Lower lobe of right lung (tissue), 2 donors: ENCODE measurements at regions not wholly inside any gene's neighbourhood (a gene's known extent, or its start where the extent isn't known, plus 50 kb on each side); places are given as distances from the start of the nearest gene placed in this dataset.

ENCODE experiments used
- ATAC-seq, 2 donors: fragments of 200-7000 bp; cut with Tn5 transposase; one replicate each; pipeline ENCODE4 v1.9.1; 2020 to 2022; ENCODE audit warnings: mild to moderate bottlenecking in 2 of 2, moderate library complexity in 2 of 2
- DNase-seq: peaks from one replicate; pipeline ENCODE4 v3.0.0-alpha.2; 2020
- H3K27ac ChIP-seq: fragments of 200-600 bp; one replicate; pipeline ENCODE4 v1.8.0; 2022
- H3K27me3 ChIP-seq: fragments of 200-600 bp; one replicate; pipeline ENCODE4 v1.8.0; 2022; ENCODE audit warnings: low read depth
- H3K36me3 ChIP-seq: fragments of 200-600 bp; one replicate; pipeline ENCODE4 v1.8.0; 2022; ENCODE audit warnings: mild to moderate bottlenecking
- H3K4me1 ChIP-seq: fragments of 200-600 bp; one replicate; pipeline ENCODE4 v1.8.0; 2022
- H3K4me3 ChIP-seq: fragments of 200-600 bp; one replicate; pipeline ENCODE4 v1.8.0; 2022; ENCODE audit warnings: mild to moderate bottlenecking
- H3K9me3 ChIP-seq: fragments of 200-600 bp; one replicate; pipeline ENCODE4 v1.8.0; 2022
- intact Hi-C: fragments of 100-400 bp; cut with DNase I; formaldehyde crosslinking; loops from one replicate; pipeline ENCODE4 v1.11.0; 2022
- TF ChIP-seq, protein P1 (sequence below): fragments of 200-600 bp; IDR thresholded peaks from one replicate; pipeline ENCODE4 v1.8.0; 2022; ENCODE audit warnings: antibody characterized with exemption, mild to moderate bottlenecking
- donor health status: DM: no; HTN: yes; CAD: no; lungs with severe emphysema.

DNA sequence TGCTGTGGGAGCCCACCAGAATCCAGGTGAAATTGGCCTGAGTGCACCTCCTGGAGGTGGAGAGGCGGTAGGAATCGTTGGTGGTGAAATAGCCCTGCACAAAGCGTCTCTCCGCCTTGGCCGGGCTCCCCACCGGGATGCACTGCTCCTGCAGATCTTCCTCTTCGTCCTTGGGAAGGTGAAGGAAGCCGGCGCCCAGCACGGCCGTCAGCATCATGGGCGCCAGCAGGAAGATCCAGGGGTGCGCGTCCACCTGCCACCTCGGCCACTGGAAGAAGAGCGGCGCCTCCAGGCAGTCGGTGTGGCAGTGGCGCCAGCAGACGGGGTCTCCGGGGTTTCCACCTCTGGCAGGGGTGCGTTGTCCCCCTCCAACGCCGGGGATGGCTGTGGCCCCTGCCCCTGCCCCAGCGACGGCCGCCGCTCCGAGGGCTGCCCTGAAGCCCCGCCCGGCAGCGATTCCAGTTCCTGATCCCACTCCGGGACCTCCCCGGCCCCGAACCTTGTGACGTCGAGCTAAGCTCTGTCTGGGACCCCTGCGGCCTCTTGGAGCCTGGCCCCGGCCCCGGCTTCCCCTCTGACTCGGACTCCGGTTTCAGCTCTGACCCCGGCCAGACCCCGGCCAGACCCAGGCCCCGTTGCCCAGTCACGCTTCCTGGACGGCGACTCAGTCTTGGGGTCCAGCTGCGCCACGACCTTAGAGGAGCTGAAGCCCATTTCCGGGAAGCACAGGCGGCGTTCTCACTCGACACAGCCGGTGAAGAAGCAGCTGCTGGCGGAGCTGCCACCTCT is 91.9 kb downstream of the CD164 start:
- H3K9me3 ChIP-seq, result no peaks in the 10 kb centered on the region
- intact Hi-C loops, result no loop called here
- H3K4me3 ChIP-seq, result no peak overlapping the region
- ATAC-seq, result peak in 1 of 2 donors; percentile 18
- TF ChIP-seq, protein P1, sequence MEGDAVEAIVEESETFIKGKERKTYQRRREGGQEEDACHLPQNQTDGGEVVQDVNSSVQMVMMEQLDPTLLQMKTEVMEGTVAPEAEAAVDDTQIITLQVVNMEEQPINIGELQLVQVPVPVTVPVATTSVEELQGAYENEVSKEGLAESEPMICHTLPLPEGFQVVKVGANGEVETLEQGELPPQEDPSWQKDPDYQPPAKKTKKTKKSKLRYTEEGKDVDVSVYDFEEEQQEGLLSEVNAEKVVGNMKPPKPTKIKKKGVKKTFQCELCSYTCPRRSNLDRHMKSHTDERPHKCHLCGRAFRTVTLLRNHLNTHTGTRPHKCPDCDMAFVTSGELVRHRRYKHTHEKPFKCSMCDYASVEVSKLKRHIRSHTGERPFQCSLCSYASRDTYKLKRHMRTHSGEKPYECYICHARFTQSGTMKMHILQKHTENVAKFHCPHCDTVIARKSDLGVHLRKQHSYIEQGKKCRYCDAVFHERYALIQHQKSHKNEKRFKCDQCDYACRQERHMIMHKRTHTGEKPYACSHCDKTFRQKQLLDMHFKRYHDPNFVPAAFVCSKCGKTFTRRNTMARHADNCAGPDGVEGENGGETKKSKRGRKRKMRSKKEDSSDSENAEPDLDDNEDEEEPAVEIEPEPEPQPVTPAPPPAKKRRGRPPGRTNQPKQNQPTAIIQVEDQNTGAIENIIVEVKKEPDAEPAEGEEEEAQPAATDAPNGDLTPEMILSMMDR, result no peak
- no peak for DNase-seq
- H3K27me3 ChIP-seq, result peaks cover 6% of the 10 kb centered on the region
- no peaks in the 10 kb centered on the region for H3K4me1 ChIP-seq
- no peak overlapping the region for H3K27ac ChIP-seq
- no peaks in the 10 kb centered on the region for H3K36me3 ChIP-seq

DNA sequence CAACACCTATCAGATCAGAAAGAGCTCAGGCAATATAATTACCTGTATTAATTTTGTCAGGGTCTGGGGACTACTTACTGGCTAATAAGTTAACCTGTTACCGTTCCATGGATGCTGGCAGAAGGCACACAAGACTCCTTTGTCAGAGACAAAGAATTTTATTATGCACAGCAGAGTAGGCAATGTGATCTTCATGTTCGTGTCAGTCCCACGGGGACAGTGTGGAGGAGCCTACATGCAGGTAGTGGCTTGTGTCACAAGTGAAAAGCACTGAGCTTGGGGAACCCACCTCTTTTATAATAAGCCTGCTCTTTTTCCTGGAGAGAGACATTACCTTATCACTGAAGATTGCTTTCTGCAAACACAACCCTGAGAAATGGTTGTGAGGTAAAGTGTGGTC is 96.9 kb downstream of the CD164 start:
- intact Hi-C loops, result no loop called here
- DNase-seq (no peak), ATAC-seq (no peak)
- Histone ChIP-seq H3K27ac (no peak overlapping the region), H3K4me3 (no peak overlapping the region), H3K4me1 (no peaks in the 10 kb centered on the region), H3K27me3 (peaks cover under 1% of the 10 kb centered on the region), H3K9me3 (no peaks in the 10 kb centered on the region), H3K36me3 (no peaks in the 10 kb centered on the region)
- TF ChIP-seq, protein P1, result no peak

DNA sequence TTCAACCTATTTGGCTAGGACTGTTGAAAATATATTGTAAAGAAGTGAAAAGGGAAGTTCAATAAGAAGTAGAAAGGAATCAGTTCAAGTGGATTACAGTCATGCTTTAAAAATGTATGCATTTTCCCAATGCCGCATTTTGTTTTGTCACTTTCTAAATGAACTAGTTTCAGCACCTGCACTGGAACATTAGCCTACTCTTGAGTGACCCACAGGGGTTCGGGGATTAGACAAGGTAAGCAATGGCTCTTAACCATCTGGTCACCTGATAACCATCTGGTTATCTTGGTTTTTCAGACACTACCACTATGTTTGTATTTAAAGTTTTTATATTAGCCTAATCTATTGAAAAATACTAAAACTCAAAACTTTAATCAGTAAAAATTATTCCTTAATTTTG is 97.6 kb downstream of the CD164 start:
- Histone ChIP-seq H3K4me3 (no peak overlapping the region), H3K36me3 (no peaks in the 10 kb centered on the region), H3K4me1 (no peaks in the 10 kb centered on the region), H3K9me3 (no peaks in the 10 kb centered on the region), H3K27ac (no peak overlapping the region), H3K27me3 (no peaks in the 10 kb centered on the region)
- DNase-seq (no peak), ATAC-seq (no peak)
- intact Hi-C loops, result no loop called here
- TF ChIP-seq, protein P1, result no peak

DNA sequence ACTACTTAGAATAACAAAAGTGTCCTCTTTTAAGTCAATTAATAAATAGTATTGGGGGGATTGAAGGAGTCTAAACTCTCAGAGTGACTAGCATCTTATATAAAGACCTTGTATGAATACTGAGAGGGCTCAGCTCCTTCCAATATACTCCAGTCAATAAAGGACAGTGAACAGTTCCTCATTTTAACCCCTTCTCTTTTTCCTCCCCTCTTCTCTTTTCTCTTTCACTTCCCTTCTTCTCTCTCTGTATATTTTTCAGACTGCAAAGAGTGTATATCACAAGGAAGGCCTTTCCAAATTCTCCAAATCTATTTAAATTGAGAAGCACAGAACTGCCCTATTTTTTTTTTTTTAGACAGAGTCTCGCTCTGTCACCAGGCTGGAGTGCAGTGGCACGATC is 99.5 kb downstream of the CD164 start:
- Histone ChIP-seq H3K4me3 (no peak overlapping the region), H3K27me3 (no peaks in the 10 kb centered on the region), H3K9me3 (no peaks in the 10 kb centered on the region), H3K36me3 (no peaks in the 10 kb centered on the region), H3K27ac (no peak overlapping the region), H3K4me1 (no peaks in the 10 kb centered on the region)
- TF ChIP-seq, protein P1, result no peak
- intact Hi-C loops, result no loop called here
- no peak for DNase-seq
- no peak for ATAC-seq

DNA sequence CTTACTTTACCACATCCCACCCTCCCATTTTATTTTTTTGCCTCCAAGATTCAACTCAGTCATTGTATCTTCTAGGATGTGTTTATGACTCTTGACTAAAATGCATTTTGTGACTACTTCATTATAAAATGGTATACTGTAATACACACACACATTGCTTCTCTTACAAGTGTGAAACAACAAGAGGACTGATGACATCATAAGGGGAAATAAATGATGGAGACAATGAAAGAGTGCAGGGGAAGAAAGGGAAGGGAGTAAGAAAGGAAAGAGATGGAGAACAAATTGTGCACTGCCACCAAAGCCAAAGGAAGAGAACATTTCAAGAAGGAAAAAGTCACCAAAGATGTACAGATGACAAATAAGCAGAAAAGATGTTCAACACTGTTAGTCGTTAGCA is 102.6 kb downstream of the CD164 start:
- no peak for DNase-seq
- H3K4me3 ChIP-seq, result no peak overlapping the region
- intact Hi-C loops, result no loop called here
- no peaks in the 10 kb centered on the region for H3K4me1 ChIP-seq
- ATAC-seq, result no peak
- H3K27ac ChIP-seq, result no peak overlapping the region
- TF ChIP-seq, protein P1, result no peak
- no peaks in the 10 kb centered on the region for H3K9me3 ChIP-seq
- H3K36me3 ChIP-seq, result no peaks in the 10 kb centered on the region
- H3K27me3 ChIP-seq, result no peaks in the 10 kb centered on the region
